ENCODE measurements at regions not wholly inside any gene's neighbourhood (a gene's known extent, or its start where the extent isn't known, plus 50 kb on each side); places are given as distances from the start of the nearest gene placed in this dataset.
"Not testable (repeated sequence)": the region's sequence is repeated elsewhere in the genome, so short reads cannot be mapped to it uniquely, and the experiment has no call there.

- Mint-ChIP-seq H3K9me3 (peaks cover 2% of the 10 kb centered on the region), H3K4me1 (ENCODE audit: low read depth) (no peaks in the 10 kb centered on the region), H3K36me3 (ENCODE audit: low read depth) (no peaks in the 10 kb centered on the region), H3K27me3 (ENCODE audit: low read depth) (no peaks in the 10 kb centered on the region), H3K27ac (no peak overlapping the region), H3K4me3 (no peak overlapping the region)
These were observed 109.9 kb upstream of the CADM1 start for GRCh38 chr11:115613986-115614632.

- peaks cover 2% of the 10 kb centered on the region for H3K9me3 Mint-ChIP-seq
- H3K27me3 Mint-ChIP-seq (ENCODE audit: low read depth), result no peaks in the 10 kb centered on the region
- no peak overlapping the region for H3K27ac Mint-ChIP-seq
- no peaks in the 10 kb centered on the region for H3K4me1 Mint-ChIP-seq (ENCODE audit: low read depth)
- H3K36me3 Mint-ChIP-seq (ENCODE audit: low read depth), result no peaks in the 10 kb centered on the region
- no peak overlapping the region for H3K4me3 Mint-ChIP-seq
These were observed 108.8 kb upstream of the CADM1 start for GRCh38 chr11:115613004-115613403.

GRCh38 chr11:115612046-115612730 lies 108.0 kb upstream of the CADM1 start:
- Mint-ChIP-seq H3K27ac (no peak overlapping the region), H3K36me3 (ENCODE audit: low read depth) (no peaks in the 10 kb centered on the region), H3K27me3 (ENCODE audit: low read depth) (no peaks in the 10 kb centered on the region), H3K4me1 (ENCODE audit: low read depth) (no peaks in the 10 kb centered on the region), H3K9me3 (peaks cover 2% of the 10 kb centered on the region), H3K4me3 (no peak overlapping the region)

- Mint-ChIP-seq H3K27me3 (ENCODE audit: low read depth) (no peaks in the 10 kb centered on the region), H3K4me1 (ENCODE audit: low read depth) (no peaks in the 10 kb centered on the region), H3K36me3 (ENCODE audit: low read depth) (no peaks in the 10 kb centered on the region), H3K4me3 (no peak overlapping the region), H3K27ac (no peak overlapping the region), H3K9me3 (peaks cover 2% of the 10 kb centered on the region)
These were observed 107.1 kb upstream of the CADM1 start for GRCh38 chr11:115611343-115611742.

- Mint-ChIP-seq H3K27ac (no peak overlapping the region), H3K4me3 (no peak overlapping the region), H3K4me1 (ENCODE audit: low read depth) (no peaks in the 10 kb centered on the region), H3K36me3 (ENCODE audit: low read depth) (no peaks in the 10 kb centered on the region), H3K27me3 (ENCODE audit: low read depth) (no peaks in the 10 kb centered on the region), H3K9me3 (peaks cover 2% of the 10 kb centered on the region)
These were observed 106.7 kb upstream of the CADM1 start for GRCh38 chr11:115610908-115611307.

- not testable (repeated sequence) for H3K4me3 Mint-ChIP-seq; H3K36me3 Mint-ChIP-seq (ENCODE audit: low read depth); H3K4me1 Mint-ChIP-seq (ENCODE audit: low read depth); H3K27me3 Mint-ChIP-seq (ENCODE audit: low read depth); H3K9me3 Mint-ChIP-seq; H3K27ac Mint-ChIP-seq
These were observed 106.0 kb upstream of the CADM1 start for GRCh38 chr11:115610234-115610633.

- Mint-ChIP-seq H3K27me3 (ENCODE audit: low read depth) (no peaks in the 10 kb centered on the region), H3K4me3 (no peak overlapping the region), H3K36me3 (ENCODE audit: low read depth) (no peaks in the 10 kb centered on the region), H3K4me1 (ENCODE audit: low read depth) (no peaks in the 10 kb centered on the region), H3K27ac (no peak overlapping the region), H3K9me3 (peaks cover 2% of the 10 kb centered on the region)
These were observed 104.8 kb upstream of the CADM1 start for GRCh38 chr11:115608976-115609375.

GRCh38 chr11:115607621-115608221 lies 103.5 kb upstream of the CADM1 start:
- no peaks in the 10 kb centered on the region for H3K27me3 Mint-ChIP-seq (ENCODE audit: low read depth)
- H3K27ac Mint-ChIP-seq, result no peak overlapping the region
- H3K36me3 Mint-ChIP-seq (ENCODE audit: low read depth), result no peaks in the 10 kb centered on the region
- H3K4me1 Mint-ChIP-seq (ENCODE audit: low read depth), result no peaks in the 10 kb centered on the region
- H3K4me3 Mint-ChIP-seq, result no peak overlapping the region
- peaks cover 2% of the 10 kb centered on the region for H3K9me3 Mint-ChIP-seq

- Mint-ChIP-seq H3K36me3 (ENCODE audit: low read depth) (no peaks in the 10 kb centered on the region), H3K27ac (no peak overlapping the region), H3K4me3 (no peak overlapping the region), H3K4me1 (ENCODE audit: low read depth) (no peaks in the 10 kb centered on the region), H3K27me3 (ENCODE audit: low read depth) (no peaks in the 10 kb centered on the region), H3K9me3 (no peaks in the 10 kb centered on the region)
These were observed 102.4 kb upstream of the CADM1 start for GRCh38 chr11:115606498-115607220.

- Mint-ChIP-seq H3K9me3 (peaks cover 4% of the 10 kb centered on the region), H3K27ac (no peak overlapping the region), H3K36me3 (ENCODE audit: low read depth) (no peaks in the 10 kb centered on the region), H3K27me3 (ENCODE audit: low read depth) (no peaks in the 10 kb centered on the region), H3K4me1 (ENCODE audit: low read depth) (no peaks in the 10 kb centered on the region), H3K4me3 (no peak overlapping the region)
These were observed 101.8 kb upstream of the CADM1 start for GRCh38 chr11:115605871-115606497.

- not testable (repeated sequence) for H3K4me3 Mint-ChIP-seq; H3K27ac Mint-ChIP-seq; H3K27me3 Mint-ChIP-seq (ENCODE audit: low read depth); H3K9me3 Mint-ChIP-seq; H3K4me1 Mint-ChIP-seq (ENCODE audit: low read depth); H3K36me3 Mint-ChIP-seq (ENCODE audit: low read depth)
These were observed 101.2 kb upstream of the CADM1 start for GRCh38 chr11:115605397-115605796.

- H3K4me1 Mint-ChIP-seq (ENCODE audit: low read depth), result no peaks in the 10 kb centered on the region
These were observed 94.9 kb upstream of the CADM1 start for GRCh38 chr11:115599125-115599524.

GRCh38 chr11:115598257-115598901 lies 94.2 kb upstream of the CADM1 start:
- Mint-ChIP-seq H3K36me3 (ENCODE audit: low read depth) (no peaks in the 10 kb centered on the region), H3K4me3 (no peak overlapping the region), H3K27me3 (ENCODE audit: low read depth) (no peaks in the 10 kb centered on the region)

More at GRCh38 chr11:115599125-115599524, 94.9 kb upstream of the CADM1 start:
- Mint-ChIP-seq H3K9me3 (peaks cover 6% of the 10 kb centered on the region), H3K27me3 (ENCODE audit: low read depth) (no peaks in the 10 kb centered on the region), H3K27ac (no peak overlapping the region), H3K4me3 (no peak overlapping the region), H3K36me3 (ENCODE audit: low read depth) (no peaks in the 10 kb centered on the region)

GRCh38 chr11:115591380-115591779 lies 87.2 kb upstream of the CADM1 start:
- Mint-ChIP-seq H3K27me3 (ENCODE audit: low read depth) (no peaks in the 10 kb centered on the region), H3K9me3 (peaks cover 8% of the 10 kb centered on the region), H3K27ac (no peak overlapping the region), H3K4me3 (no peak overlapping the region), H3K36me3 (ENCODE audit: low read depth) (no peaks in the 10 kb centered on the region), H3K4me1 (ENCODE audit: low read depth) (no peaks in the 10 kb centered on the region)

More at GRCh38 chr11:115598257-115598901, 94.2 kb upstream of the CADM1 start:
- Mint-ChIP-seq H3K4me1 (ENCODE audit: low read depth) (no peaks in the 10 kb centered on the region), H3K9me3 (peaks cover 6% of the 10 kb centered on the region), H3K27ac (no peak overlapping the region)
